ENCODE measurements at regions not wholly inside any gene's neighbourhood (a gene's known extent, or its start where the extent isn't known, plus 50 kb on each side); places are given as distances from the start of the nearest gene placed in this dataset.
"Not testable (repeated sequence)": the region's sequence is repeated elsewhere in the genome, so short reads cannot be mapped to it uniquely, and the experiment has no call there.

DNA sequence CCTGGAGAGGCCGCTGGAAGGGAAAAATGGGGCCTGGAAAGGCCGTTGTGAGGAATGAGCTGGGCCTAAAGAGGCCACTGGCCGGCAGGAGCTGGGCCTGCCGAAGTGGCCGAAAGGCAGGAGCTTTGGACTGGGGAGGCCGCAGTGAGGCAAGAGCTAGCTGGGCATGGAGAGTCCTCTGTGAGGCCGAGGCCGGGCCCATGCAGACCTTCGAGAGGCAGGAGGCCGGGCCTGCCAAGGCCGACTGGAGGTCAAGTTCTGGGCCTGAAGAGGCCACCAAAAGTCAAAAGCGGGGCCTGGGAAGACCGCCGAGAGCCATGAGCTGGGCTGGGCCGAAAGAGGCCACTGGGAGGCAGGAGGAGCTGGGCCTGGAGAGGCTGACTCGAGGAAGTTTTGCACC, 71.6 kb upstream of the COBL start:
- TF ChIP-seq, protein P1, sequence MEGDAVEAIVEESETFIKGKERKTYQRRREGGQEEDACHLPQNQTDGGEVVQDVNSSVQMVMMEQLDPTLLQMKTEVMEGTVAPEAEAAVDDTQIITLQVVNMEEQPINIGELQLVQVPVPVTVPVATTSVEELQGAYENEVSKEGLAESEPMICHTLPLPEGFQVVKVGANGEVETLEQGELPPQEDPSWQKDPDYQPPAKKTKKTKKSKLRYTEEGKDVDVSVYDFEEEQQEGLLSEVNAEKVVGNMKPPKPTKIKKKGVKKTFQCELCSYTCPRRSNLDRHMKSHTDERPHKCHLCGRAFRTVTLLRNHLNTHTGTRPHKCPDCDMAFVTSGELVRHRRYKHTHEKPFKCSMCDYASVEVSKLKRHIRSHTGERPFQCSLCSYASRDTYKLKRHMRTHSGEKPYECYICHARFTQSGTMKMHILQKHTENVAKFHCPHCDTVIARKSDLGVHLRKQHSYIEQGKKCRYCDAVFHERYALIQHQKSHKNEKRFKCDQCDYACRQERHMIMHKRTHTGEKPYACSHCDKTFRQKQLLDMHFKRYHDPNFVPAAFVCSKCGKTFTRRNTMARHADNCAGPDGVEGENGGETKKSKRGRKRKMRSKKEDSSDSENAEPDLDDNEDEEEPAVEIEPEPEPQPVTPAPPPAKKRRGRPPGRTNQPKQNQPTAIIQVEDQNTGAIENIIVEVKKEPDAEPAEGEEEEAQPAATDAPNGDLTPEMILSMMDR (IDR thresholded peaks at IDR 0.05): not testable (repeated sequence)
- not testable (repeated sequence) for TF ChIP-seq POLR2A (IDR thresholded peaks at IDR 0.05)

Measured in thyroid gland (tissue), 4 donors.